ENCODE measurements at regions not wholly inside any gene's neighbourhood (a gene's known extent, or its start where the extent isn't known, plus 50 kb on each side); places are given as distances from the start of the nearest gene placed in this dataset.

DNA sequence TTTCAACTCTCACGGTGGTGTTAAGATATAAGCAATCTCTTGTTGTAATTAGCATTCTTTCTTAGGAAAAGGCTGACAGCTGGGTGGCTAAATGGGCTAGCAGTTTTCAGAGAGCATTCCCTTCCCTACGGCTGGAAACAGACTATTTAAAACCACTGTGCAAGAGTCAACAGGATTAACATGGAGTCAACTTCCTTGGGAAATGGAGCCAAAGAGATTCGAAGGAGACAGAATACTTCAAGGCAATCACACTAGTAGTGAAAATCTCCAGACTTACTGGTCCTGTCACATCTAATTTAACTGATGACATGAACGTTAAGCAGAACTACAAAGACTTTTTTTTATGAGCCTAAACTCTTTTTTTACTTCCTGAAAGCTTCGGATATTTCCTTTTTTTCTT, 453.3 kb upstream of the ITGA1 start:
- no peaks in the 10 kb centered on the region for H3K36me3 ChIP-seq
- DNase-seq = no peak
- H3K4me1 ChIP-seq = no peaks in the 10 kb centered on the region
- no peak for TF ChIP-seq CTCF (IDR thresholded peaks at IDR 0.05; ENCODE audit: borderline replicate concordance)
- intact Hi-C loops (cut with micrococcal nuclease) = no loop called here
- no peak overlapping the region for H3K4me3 ChIP-seq
- H3K27me3 ChIP-seq (ENCODE audit: low read depth) = no peaks in the 10 kb centered on the region
- peaks cover 16% of the 10 kb centered on the region for H3K9me3 ChIP-seq (replicated peaks)
- H3K27ac ChIP-seq (replicated peaks) = no peak overlapping the region

- Histone ChIP-seq H3K4me1 (no peaks in the 10 kb centered on the region), H3K27ac (replicated peaks) (no peak overlapping the region), H3K9me3 (replicated peaks) (peaks cover 19% of the 10 kb centered on the region), H3K27me3 (ENCODE audit: low read depth) (no peaks in the 10 kb centered on the region), H3K36me3 (no peaks in the 10 kb centered on the region), H3K4me3 (no peak overlapping the region)
- no peak for TF ChIP-seq CTCF (IDR thresholded peaks at IDR 0.05; ENCODE audit: borderline replicate concordance)
- intact Hi-C loops (cut with micrococcal nuclease) = no loop called here
- no peak for DNase-seq
Observed at GRCh38 chr5:52339285-52339684, 448.4 kb upstream of the ITGA1 start.

DNA sequence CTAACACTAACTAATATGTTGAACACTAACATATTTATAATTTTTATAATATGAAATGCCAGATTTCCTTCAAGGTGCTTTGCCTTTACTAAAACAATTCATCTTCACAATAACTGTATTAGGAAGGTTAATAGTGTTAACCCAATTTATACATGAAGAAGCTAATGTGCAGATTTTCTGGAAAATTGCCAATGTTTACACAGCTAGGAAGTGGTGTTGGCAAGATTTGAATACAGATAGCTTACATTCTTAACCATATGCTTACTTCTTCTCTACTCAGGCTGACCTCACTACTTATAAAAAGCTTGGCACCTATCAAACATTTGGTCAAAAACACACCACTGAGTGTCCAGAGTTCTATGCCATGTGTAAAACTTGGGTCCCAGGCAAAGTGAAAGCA, 445.4 kb upstream of the ITGA1 start:
- TF ChIP-seq CTCF (IDR thresholded peaks at IDR 0.05; ENCODE audit: borderline replicate concordance) = no peak
- Histone ChIP-seq H3K36me3 (no peaks in the 10 kb centered on the region), H3K9me3 (replicated peaks) (peaks cover 4% of the 10 kb centered on the region), H3K4me3 (no peak overlapping the region), H3K27me3 (ENCODE audit: low read depth) (no peaks in the 10 kb centered on the region), H3K4me1 (no peaks in the 10 kb centered on the region), H3K27ac (replicated peaks) (no peak overlapping the region)
- intact Hi-C loops (cut with micrococcal nuclease) = no loop called here
- no peak for DNase-seq

GRCh38 chr5:52356311-52356918, 431.3 kb upstream of the ITGA1 start:
- H3K4me1 ChIP-seq = no peaks in the 10 kb centered on the region
- intact Hi-C loops (cut with micrococcal nuclease) = no loop called here
- no peak overlapping the region for H3K27ac ChIP-seq (replicated peaks)
- no peaks in the 10 kb centered on the region for H3K36me3 ChIP-seq
- peak; percentile 32 for TF ChIP-seq CTCF (IDR thresholded peaks at IDR 0.05; ENCODE audit: borderline replicate concordance)
- no peaks in the 10 kb centered on the region for H3K27me3 ChIP-seq (ENCODE audit: low read depth)
- no peak overlapping the region for H3K4me3 ChIP-seq
- no peaks in the 10 kb centered on the region for H3K9me3 ChIP-seq (replicated peaks)
- DNase-seq = no peak

- no peak for DNase-seq
- Histone ChIP-seq H3K4me1 (no peaks in the 10 kb centered on the region), H3K36me3 (no peaks in the 10 kb centered on the region), H3K27me3 (ENCODE audit: low read depth) (no peaks in the 10 kb centered on the region), H3K27ac (replicated peaks) (no peak overlapping the region), H3K4me3 (no peak overlapping the region), H3K9me3 (replicated peaks) (no peaks in the 10 kb centered on the region)
- TF ChIP-seq CTCF (IDR thresholded peaks at IDR 0.05; ENCODE audit: borderline replicate concordance) = no peak
- intact Hi-C loops (cut with micrococcal nuclease) = no loop called here
Observed at GRCh38 chr5:52359261-52359660, 428.5 kb upstream of the ITGA1 start.
